AG04449 (cell line): ENCODE measurements at regions not wholly inside any gene's neighbourhood (a gene's known extent, or its start where the extent isn't known, plus 50 kb on each side); places are given as distances from the start of the nearest gene placed in this dataset.

Experiments used
- CTCF ChIA-PET: fragments of 350-600 bp; formaldehyde crosslinking; extraction: SDS; loops from one replicate; lab custom pipeline; 2021; ENCODE audit warnings: antibody characterized with exemption; lab: Yijun Ruan, JAX
- POLR2A ChIA-PET: fragments of 400-600, 350-600 bp; formaldehyde crosslinking; extraction: SDS; loops from one replicate; lab custom pipeline; 2020; ENCODE audit warnings: antibody characterized with exemption, inconsistent platforms; lab: Yijun Ruan, JAX
- DNase-seq: peaks from one replicate; pipeline ENCODE4 v3.0.0-alpha.2; 2010; ENCODE audit warnings: low read depth, low spot score
- H3K4me3 ChIP-seq: 2 replicates; pipeline ENCODE4 v1.5.1; 2011; ENCODE audit warnings: low read depth, mild to moderate bottlenecking, control low read depth, low read length
- TF ChIP-seq, protein P1 (sequence below): IDR thresholded peaks from one replicate; pipeline ENCODE4 v1.5.1; 2011; ENCODE audit warnings: mild to moderate bottlenecking, moderate library complexity, low read length, control low read depth, inconsistent platforms; ENCODE audit not compliant: insufficient read depth; ENCODE audit errors: missing control alignments

DNA sequence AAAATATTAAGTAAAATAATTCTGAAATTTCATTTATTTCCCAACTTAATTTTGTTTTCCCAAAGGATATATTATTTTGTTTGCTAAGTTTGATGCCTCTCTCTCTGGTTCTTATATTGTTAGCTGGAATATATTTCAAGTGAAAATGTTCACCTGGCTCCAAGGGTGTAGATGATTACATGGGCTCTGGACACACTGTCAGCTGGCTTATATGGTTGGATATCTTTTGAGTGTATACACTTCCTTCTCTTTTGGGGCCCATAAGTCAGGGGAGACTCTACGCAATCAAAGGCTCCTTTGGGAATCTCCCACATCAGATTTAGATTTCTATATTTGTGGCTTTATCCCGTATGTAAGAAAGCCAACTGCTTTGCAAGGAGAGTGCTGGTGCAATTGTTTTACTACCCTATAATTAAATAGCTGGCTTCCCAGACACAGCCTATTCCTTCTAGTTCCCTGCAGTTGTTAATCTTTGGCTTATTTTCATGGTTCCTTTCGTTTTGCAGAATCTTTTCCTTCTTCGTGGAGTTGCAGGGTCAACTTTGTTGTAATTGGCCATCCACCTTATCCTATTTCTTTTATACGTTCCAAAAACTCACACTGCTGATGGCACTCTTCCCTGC, 225.7 kb downstream of the DPH6 start:
- CTCF ChIA-PET: interaction anchor here (1.2 kb wide), 1 partner anchor 31 kb away, joined by 3 read pairs; no protein-coding TSS in a partner anchor

DNA sequence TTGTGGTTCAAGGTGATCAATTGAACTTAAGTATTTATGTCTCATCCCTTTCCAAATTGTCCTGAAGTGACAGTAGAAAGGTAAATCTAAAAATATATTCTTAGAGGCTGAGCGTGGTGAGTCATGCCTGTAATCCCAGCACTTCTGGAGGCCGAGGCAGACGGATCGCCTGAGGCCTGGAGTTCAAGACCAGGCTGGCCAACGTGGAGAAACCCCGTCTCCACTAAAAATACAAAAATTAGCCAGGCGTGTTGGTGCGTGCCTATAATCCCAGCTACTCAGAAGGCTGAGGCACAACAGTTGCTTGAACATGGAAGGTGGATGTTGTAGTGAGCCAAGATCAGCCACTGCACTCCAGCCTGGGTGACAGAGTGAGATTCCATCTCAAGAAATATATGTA, 226.6 kb downstream of the DPH6 start:
- TF ChIP-seq, protein P1, sequence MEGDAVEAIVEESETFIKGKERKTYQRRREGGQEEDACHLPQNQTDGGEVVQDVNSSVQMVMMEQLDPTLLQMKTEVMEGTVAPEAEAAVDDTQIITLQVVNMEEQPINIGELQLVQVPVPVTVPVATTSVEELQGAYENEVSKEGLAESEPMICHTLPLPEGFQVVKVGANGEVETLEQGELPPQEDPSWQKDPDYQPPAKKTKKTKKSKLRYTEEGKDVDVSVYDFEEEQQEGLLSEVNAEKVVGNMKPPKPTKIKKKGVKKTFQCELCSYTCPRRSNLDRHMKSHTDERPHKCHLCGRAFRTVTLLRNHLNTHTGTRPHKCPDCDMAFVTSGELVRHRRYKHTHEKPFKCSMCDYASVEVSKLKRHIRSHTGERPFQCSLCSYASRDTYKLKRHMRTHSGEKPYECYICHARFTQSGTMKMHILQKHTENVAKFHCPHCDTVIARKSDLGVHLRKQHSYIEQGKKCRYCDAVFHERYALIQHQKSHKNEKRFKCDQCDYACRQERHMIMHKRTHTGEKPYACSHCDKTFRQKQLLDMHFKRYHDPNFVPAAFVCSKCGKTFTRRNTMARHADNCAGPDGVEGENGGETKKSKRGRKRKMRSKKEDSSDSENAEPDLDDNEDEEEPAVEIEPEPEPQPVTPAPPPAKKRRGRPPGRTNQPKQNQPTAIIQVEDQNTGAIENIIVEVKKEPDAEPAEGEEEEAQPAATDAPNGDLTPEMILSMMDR: no peak
- DNase-seq: no peak
- POLR2A ChIA-PET: no interaction called here
- H3K4me3 ChIP-seq: no peak overlapping the region
- CTCF ChIA-PET: no interaction called here

More for the DNA sequence above, 225.7 kb downstream of the DPH6 start:
- TF ChIP-seq, protein P1: no peak
- no peak overlapping the region for H3K4me3 ChIP-seq
- DNase-seq: no peak
- POLR2A ChIA-PET: no interaction called here

DNA sequence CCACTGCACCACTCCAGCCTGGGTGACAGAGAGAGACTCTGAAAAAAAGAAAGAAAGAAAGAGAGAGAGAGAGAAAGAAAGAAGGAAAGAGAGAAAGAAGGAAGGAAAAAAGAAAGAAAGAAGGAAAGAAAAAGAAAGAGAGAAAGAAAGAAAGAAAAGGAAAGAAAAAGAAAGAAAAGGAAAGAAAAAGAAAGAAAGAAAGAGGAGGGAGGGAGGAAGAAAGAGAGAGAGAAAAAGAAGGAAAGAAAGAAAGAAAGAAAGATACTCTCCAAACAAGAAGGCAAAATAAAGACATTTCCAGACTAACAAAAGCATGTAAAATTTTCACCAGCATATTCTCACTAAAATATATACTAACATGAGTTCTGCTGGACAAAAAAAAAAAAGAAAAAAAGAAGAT, 228.7 kb downstream of the DPH6 start:
- TF ChIP-seq, protein P1: no peak
- DNase-seq: no peak
- no peak overlapping the region for H3K4me3 ChIP-seq
- ChIA-PET CTCF (no interaction called here), POLR2A (no interaction called here)

DNA sequence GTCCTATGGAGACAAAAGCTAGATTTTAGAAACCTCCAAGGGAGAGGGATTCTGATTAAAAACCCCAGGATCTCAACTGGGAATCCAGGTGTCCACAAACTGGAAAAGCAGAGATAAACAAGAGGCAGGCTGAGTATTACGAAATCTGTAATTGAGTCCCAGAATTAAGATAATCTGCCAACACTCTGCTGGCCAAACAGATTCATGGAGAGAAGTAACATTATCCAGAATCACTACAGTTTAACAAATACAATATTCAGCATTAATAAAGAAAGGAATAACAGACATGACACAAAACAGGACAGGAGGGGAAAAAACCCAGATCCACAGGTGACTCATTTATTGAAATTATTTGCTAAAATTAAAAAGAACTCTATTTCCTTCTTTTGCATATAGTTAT, 227.2 kb upstream of the NANOGP8 start:
- H3K4me3 ChIP-seq: no peak overlapping the region
- ChIA-PET POLR2A (no interaction called here), CTCF (interaction anchor here (1.5 to 1.8 kb wide), 2 partner anchors 23 to 132 kb away, joined by 5 to 6 read pairs; no protein-coding TSS in a partner anchor)
- TF ChIP-seq, protein P1: no peak
- DNase-seq: no peak

DNA sequence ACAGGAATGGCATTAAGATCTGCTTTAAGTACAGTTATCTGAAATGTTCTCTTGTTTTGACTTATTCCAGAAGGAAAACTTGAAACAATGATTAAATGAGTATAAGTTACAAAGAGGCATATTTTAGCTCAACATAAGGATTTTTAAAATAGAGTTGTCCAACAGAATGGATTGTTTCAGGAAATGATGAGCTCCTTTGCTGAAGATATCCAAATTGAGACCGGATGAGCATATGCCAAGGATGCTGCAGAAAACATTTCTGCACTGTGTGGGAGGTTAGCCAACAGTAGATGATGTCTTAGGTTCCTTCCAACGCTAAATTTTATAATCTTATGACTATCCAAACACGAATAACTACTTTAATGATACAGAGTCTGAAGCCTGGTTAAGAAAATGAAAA, 226.5 kb upstream of the NANOGP8 start:
- no peak overlapping the region for H3K4me3 ChIP-seq
- ChIA-PET CTCF (interaction anchor here (1.5 to 1.8 kb wide), 2 partner anchors 22 to 133 kb away, joined by 5 to 6 read pairs; no protein-coding TSS in a partner anchor), POLR2A (no interaction called here)
- TF ChIP-seq, protein P1: no peak
- DNase-seq: no peak

DNA sequence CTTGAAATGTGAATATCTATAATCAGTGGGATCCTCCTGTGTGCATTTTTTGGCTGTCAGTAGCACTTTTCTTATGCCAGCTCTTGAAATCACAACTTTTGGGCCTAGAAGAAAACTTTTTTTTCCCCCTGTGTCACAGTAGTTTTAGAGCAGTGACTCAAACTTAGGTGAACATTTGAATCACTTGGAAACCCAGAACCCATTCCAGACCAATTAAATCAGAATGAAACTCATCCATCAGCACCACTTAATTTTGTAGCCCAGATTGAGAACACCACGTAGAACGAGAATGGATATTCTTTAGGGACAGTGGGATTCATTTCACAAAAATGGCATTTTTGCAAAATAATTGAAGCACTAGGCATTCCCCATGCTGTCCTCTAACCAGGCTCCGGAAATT, 224.8 kb upstream of the NANOGP8 start:
- H3K4me3 ChIP-seq: no peak overlapping the region
- ChIA-PET CTCF (interaction anchor here (1.7 to 7.7 kb wide), 2 partner anchors 27 to 135 kb away, joined by 3 to 55 read pairs; no protein-coding TSS in a partner anchor), POLR2A (no interaction called here)
- no peak for DNase-seq
- TF ChIP-seq, protein P1: no peak
